ENCODE measurements at regions not wholly inside any gene's neighbourhood (a gene's known extent, or its start where the extent isn't known, plus 50 kb on each side); places are given as distances from the start of the nearest gene placed in this dataset.

DNA sequence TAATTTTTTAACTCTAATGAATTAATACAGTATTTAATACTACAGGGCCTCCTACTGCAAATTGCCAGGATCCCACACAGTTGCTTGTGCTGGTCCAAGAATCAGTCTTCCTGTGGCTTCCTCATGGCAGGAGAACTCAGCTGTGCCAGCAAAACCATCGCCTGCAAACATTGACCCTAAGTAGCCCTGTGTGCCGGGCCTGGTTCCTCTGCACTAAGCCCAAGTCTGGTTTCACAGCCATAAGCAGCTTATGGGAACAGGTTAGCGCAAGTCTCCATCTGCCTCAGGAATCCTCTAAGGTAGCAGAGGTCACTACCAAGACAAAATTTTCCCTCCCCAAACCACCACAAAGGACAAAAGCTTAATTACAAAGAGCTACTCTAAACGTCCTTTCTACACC, 216.6 kb downstream of the PLA2G4A start:
- no peaks in the 10 kb centered on the region for H3K36me3 ChIP-seq (ENCODE audit: low read depth)
- no peaks in the 10 kb centered on the region for H3K4me1 ChIP-seq (ENCODE audit: insufficient read depth, poor library complexity, severe bottlenecking)
- no peak for DNase-seq (ENCODE audit: low spot score)
- H3K9me3 ChIP-seq (ENCODE audit: severe bottlenecking): peaks cover 2% of the 10 kb centered on the region
- ATAC-seq (ENCODE audit: low read depth): no peak
- H3K27ac ChIP-seq (ENCODE audit: poor library complexity, severe bottlenecking): no peak overlapping the region
- H3K27me3 ChIP-seq (ENCODE audit: insufficient read depth, poor library complexity, severe bottlenecking): no peaks in the 10 kb centered on the region
- H3K4me3 ChIP-seq (ENCODE audit: severe bottlenecking): no peak overlapping the region
- TF ChIP-seq, protein P1, sequence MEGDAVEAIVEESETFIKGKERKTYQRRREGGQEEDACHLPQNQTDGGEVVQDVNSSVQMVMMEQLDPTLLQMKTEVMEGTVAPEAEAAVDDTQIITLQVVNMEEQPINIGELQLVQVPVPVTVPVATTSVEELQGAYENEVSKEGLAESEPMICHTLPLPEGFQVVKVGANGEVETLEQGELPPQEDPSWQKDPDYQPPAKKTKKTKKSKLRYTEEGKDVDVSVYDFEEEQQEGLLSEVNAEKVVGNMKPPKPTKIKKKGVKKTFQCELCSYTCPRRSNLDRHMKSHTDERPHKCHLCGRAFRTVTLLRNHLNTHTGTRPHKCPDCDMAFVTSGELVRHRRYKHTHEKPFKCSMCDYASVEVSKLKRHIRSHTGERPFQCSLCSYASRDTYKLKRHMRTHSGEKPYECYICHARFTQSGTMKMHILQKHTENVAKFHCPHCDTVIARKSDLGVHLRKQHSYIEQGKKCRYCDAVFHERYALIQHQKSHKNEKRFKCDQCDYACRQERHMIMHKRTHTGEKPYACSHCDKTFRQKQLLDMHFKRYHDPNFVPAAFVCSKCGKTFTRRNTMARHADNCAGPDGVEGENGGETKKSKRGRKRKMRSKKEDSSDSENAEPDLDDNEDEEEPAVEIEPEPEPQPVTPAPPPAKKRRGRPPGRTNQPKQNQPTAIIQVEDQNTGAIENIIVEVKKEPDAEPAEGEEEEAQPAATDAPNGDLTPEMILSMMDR (IDR thresholded peaks at IDR 0.05; ENCODE audit: poor library complexity, severe bottlenecking): no peak

DNA sequence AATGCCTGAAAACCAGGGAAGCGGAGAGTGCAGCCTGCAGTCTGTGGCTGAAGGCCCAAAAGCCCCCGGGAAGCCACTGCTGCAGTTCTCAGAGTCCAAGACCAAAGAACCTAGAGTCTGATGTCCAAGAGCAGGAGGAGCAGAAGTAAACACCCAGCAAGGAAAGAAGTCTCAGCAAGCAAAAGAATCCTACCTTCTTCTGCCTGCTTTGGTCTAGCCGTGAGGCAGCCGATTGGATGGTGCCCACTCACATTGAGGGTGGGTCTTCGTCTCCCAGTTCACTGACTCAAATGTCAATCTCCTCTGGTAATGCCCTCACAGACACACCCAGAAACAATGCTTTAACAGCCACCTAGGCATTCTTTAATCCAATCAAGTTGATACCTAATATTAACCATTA, 217.5 kb downstream of the PLA2G4A start:
- H3K4me3 ChIP-seq (ENCODE audit: severe bottlenecking): no peak overlapping the region
- H3K27me3 ChIP-seq (ENCODE audit: insufficient read depth, poor library complexity, severe bottlenecking): no peaks in the 10 kb centered on the region
- DNase-seq (ENCODE audit: low spot score): no peak
- no peak for ATAC-seq (ENCODE audit: low read depth)
- TF ChIP-seq, protein P1 (IDR thresholded peaks at IDR 0.05; ENCODE audit: poor library complexity, severe bottlenecking): no peak
- H3K9me3 ChIP-seq (ENCODE audit: severe bottlenecking): peaks cover 2% of the 10 kb centered on the region
- H3K27ac ChIP-seq (ENCODE audit: poor library complexity, severe bottlenecking): no peak overlapping the region
- H3K4me1 ChIP-seq (ENCODE audit: insufficient read depth, poor library complexity, severe bottlenecking): no peaks in the 10 kb centered on the region
- H3K36me3 ChIP-seq (ENCODE audit: low read depth): no peaks in the 10 kb centered on the region

DNA sequence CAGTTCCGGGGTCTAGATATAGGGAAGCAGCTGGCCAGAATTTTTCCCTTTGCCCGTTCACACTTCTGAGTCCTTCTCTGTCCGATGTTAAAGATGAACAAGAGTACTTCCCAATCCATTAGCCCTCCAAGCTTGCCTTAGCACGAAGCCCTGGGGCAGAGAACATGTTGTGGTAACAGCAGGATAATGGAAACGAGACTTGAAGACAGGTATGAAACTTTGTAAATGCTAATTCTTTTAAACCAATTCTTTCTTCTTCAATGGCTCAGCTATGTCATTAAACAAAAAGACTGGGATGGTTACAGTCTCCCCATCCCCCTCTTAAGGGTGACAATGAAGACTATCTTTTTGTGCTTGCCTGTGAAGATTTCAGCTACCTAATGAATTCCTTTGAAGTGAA, 218.5 kb downstream of the PLA2G4A start:
- Histone ChIP-seq H3K36me3 (ENCODE audit: low read depth) (no peaks in the 10 kb centered on the region), H3K4me3 (ENCODE audit: severe bottlenecking) (no peak overlapping the region), H3K27me3 (ENCODE audit: insufficient read depth, poor library complexity, severe bottlenecking) (no peaks in the 10 kb centered on the region), H3K4me1 (ENCODE audit: insufficient read depth, poor library complexity, severe bottlenecking) (no peaks in the 10 kb centered on the region), H3K9me3 (ENCODE audit: severe bottlenecking) (peaks cover 2% of the 10 kb centered on the region), H3K27ac (ENCODE audit: poor library complexity, severe bottlenecking) (no peak overlapping the region)
- ATAC-seq (ENCODE audit: low read depth): no peak
- no peak for DNase-seq (ENCODE audit: low spot score)
- TF ChIP-seq, protein P1 (IDR thresholded peaks at IDR 0.05; ENCODE audit: poor library complexity, severe bottlenecking): no peak

DNA sequence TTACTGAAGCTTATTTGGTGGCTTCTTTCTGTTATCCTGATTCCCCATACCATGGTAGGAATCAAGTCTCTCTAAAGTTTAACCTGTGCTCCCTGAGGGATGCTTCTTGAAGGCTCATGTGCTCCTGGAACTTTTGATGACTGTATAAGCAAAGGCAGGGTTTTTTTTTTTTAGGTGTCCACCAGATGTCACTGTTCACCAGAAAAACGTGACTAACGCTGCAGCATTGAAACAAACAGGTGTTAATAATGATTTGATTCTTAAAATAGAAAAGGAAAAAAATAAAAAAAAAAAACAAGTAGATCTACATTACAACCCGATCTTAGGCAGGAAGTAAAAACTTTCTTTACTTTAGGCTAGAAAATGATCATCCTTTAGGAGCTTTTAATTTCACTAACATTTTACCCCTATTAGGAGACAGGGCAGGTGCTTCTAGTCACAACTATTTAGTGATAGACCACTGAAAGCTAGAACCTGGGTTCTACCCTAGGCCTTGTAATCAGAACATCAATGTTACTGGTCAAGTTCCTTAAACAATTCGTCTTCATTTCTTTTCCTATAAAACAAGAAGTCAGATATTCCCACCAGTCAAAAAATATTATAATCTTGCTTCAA, 223.0 kb downstream of the PLA2G4A start:
- TF ChIP-seq, protein P1 (IDR thresholded peaks at IDR 0.05; ENCODE audit: poor library complexity, severe bottlenecking): peak; percentile 68
- Histone ChIP-seq H3K27ac (ENCODE audit: poor library complexity, severe bottlenecking) (no peak overlapping the region), H3K4me3 (ENCODE audit: severe bottlenecking) (no peak overlapping the region), H3K4me1 (ENCODE audit: insufficient read depth, poor library complexity, severe bottlenecking) (no peaks in the 10 kb centered on the region), H3K9me3 (ENCODE audit: severe bottlenecking) (peaks cover 2% of the 10 kb centered on the region), H3K36me3 (ENCODE audit: low read depth) (no peaks in the 10 kb centered on the region), H3K27me3 (ENCODE audit: insufficient read depth, poor library complexity, severe bottlenecking) (no peaks in the 10 kb centered on the region)
- ATAC-seq (ENCODE audit: low read depth) (peak; percentile 42; the same call in 1 of the 3 replicates), DNase-seq (ENCODE audit: low spot score) (no peak)

DNA sequence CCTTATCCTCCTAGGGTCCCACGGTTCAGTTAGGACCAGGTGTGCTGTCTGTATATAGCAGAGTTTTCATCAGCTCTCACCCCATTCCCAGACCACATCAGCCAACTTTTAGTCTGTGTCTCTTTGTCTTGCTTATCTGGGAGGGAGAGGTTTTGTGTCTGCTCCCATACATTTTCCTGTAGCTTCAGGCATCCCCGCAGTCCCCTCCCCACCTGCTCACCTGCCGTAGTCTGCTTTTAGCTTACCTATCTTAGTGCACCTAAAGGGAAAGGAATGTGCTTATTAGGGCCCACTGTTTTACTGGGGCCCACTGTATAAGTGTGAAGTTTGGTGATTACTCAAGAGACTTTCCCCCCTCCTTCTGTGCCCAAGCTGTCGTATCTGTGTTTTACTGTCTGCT, 225.1 kb downstream of the PLA2G4A start:
- DNase-seq (ENCODE audit: low spot score): no peak
- TF ChIP-seq, protein P1 (IDR thresholded peaks at IDR 0.05; ENCODE audit: poor library complexity, severe bottlenecking): no peak
- no peaks in the 10 kb centered on the region for H3K27me3 ChIP-seq (ENCODE audit: insufficient read depth, poor library complexity, severe bottlenecking)
- no peaks in the 10 kb centered on the region for H3K9me3 ChIP-seq (ENCODE audit: severe bottlenecking)
- H3K4me3 ChIP-seq (ENCODE audit: severe bottlenecking): no peak overlapping the region
- no peak for ATAC-seq (ENCODE audit: low read depth)
- H3K27ac ChIP-seq (ENCODE audit: poor library complexity, severe bottlenecking): no peak overlapping the region
- H3K4me1 ChIP-seq (ENCODE audit: insufficient read depth, poor library complexity, severe bottlenecking): no peaks in the 10 kb centered on the region
- H3K36me3 ChIP-seq (ENCODE audit: low read depth): no peaks in the 10 kb centered on the region
